ENCODE measurements at regions not wholly inside any gene's neighbourhood (a gene's known extent, or its start where the extent isn't known, plus 50 kb on each side); places are given as distances from the start of the nearest gene placed in this dataset.

DNA sequence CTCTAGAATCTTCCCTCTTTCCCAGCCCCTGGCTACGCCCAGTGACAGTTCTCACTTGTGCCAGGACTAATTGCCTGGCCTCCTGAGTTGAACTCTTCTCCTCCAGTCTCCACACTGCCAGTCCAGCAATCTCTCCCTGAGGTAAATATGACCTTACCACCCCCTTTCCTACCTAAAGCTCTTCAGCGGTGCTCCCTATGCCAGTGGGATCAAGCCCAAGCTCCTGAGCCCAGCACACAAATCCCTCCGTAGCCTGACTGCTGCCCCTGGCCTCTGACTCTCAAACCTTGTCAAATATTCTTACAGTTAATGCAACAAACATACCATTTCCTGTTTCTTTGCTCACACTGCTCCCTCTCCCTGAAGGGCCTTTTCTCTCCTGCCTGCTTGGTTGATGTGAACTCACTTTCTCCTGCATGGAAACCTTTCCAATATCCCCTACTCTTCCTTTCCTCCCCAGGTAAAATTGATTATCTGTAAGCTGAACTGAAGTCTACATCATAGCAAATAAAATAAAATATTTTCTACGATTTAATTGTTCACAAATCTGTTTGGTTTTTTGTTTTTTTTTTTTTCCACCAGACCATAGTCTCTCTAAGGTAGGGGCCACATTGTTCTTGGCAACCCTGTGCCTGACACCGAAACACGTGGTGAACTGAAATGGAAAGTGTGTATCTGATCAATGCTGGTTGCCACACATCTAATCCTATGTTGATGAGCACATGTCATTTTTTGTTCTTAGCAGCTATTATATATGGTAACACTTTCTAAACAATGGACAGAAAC, 147.5 kb downstream of the SLC38A6 start:
- no peak for DNase-seq

DNA sequence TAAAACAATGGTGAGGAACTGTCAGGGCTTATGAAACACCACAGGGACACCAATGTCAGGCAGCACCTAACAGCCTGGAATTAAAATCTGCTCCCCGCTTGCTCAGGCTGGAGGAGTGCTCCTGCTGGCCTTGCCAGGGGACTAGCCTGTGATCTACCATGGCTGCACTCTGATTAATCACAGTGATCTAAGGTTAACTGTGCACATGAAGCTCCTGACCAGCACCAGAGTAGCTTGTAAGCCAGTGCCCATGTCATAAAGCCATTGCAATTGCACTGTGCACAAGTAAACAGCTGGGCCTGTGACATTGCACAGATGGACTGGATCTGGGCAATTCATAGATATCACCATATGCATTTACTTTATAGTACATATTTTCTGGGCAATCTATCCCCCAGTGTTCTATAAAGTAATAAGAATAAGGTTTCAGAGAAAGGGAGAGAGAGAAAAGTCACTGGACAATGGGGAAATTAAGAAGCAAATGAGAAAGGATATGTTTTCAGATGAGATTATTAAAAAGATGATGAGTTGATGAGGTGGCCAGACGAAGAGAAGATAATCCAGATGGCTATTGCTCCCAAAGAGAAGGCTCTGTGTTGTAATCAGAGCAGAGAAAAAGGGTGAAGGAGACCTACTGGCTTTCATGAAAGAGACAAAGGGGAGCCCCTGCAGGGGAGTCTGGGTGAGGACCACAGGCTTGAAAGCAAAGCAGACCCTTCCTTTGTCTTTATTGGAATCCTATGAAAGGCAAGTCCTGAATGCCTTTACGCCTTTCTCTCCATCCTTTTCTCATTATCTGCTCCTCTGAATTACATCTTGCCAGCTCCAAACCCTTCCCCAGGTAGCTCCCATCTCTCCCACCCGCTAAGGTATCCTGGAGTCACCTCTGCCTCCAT, 145.8 kb downstream of the SLC38A6 start:
- DNase-seq = no peak

DNA sequence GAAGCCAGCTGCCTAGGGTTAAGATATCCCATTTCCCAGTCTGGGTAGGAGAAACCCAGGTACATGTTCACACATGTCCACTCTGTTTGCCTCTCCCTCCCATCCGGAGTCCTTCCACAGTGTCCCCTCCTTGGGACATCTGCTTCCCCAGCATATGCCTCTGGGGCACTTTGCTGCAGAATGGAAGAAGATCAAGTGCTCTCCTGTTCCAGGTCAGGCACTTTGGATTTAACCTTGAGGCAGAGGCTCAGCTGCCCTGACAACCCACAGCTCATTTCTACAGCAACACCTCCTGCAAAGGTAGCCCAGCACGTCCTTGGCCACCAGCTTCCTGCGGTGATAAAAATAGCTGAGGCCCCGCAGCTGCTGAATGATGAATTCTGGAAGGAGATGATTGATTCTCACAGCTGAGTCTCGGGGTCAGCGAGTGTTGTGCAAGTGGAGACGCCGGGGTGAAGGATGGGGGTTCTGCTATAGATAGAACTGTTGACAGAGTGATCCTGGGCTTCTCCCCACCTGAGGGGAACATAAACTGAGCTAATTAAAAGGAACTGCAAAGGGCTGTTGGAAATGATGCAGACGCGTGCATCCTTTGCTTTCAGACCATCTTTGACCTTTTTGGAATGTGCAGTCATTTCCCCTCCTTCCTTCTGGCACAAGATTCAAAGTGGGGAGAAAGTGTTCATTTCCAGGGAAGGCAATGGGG, 145.0 kb downstream of the SLC38A6 start:
- DNase-seq = no peak

DNA sequence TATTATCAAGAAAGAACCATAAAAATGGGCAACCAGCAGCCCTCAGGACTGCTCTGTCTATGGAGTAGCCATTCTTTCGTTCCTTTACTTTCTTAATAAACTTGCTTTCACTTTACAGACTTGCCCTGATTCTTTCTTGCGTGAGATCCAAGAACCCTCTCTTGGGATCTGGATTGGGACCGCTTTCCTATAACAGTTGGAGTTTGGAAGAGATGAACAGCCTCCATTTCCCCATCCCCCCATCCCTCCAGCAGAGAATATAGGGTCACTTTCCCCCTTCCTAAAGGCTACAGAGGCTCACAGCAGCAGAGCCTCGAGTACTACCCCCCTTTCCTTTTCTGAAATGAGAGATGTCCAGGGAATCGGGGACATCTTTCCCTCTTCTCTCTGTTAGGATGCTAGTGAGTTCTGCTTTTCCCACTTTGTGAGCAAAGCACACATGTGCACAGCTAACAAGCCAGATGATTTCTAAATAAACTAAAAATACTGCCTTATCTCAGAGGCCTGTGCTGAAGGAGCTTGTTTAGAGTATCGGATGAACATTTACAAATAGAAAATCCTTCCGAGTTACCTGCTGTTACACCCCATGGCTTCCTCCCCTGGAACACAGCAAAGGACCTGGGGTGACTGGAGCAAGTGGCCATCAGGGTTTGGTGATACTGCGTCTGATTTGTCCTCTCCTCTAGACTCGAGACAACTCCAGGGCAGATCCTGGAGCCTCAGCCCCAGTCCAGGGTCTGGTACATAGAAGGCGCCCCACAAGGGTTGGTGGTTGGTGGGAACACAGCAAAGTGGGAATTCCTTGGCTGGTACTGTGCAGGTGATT, 144.2 kb downstream of the SLC38A6 start:
- no peak for DNase-seq

DNA sequence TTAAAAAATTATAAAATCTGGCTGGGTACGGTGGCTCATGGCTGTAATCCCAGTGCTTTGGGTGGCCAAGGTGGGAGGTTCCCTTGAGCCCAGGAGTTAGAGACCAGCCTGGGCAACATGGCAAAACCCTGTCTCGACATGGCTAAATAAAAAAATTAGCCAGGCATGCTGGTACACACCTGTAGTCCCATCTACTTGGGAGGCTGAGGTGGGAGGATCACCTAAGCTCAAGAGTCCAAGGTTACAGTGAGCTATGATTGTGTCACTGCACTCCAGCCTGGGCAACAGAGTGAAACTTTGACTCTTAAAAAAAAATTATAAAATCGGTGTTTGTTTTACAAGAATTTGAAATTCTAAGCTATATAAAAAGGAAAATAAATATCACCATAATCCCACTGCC, 141.8 kb downstream of the SLC38A6 start:
- DNase-seq = no peak

DNA sequence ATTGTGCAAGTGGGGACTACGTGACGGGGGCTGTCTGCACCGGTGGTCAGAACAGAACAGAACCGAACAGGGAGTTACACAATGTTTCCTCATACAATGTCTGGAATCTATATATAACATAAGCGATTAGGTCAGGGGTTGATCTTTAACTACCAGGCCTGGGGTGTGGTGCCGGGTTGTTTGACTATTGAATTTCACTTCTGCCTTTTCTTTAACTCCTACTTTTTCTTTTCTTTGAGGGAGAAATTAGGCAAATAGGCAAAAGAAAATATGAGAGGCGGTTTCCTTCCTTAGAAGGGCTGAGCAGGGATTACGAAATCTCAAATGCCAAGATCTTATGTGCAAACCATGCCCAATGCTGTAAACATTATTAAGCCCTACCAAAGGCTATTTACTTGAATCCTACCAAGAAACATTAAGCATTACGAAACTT, 140.3 kb downstream of the SLC38A6 start:
- DNase-seq = no peak

DNA sequence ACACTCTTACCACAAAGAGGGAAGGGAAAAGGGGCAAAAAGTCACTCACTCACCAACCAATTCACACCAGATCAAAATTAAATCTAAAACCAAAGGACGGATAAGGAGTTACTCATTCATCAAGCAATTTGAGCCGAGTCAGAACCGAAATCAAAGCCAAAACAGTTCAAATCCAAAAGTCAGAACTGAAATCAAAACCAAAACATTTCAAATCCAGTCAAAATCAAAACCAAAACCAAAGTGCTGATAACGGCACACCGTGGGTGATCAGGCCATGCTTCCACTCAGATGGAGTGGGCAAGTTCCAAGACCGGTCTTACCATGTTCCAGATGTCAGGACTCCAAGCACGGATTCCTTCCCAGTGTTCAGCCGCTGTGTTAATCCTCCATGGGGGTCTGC, 139.5 kb downstream of the SLC38A6 start:
- DNase-seq = no peak

DNA sequence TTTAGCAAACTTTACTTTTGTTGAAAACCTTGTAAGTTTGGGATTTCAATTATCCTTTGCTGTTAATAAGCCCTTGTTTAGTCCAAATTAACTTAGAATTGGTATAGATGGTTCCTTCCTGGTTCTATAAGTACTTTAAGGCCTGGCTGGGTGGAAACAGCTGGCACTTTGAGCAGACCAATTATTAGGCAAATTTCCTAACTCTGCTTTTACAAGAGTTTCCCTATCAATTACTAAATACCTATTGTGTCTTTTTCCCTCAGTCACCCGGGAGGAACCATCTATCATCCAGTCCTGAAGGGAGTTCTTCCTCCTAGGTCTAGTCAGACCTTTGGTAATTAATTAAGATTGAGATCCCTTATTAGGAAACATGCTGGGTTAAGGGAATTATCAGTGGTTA, 138.0 kb downstream of the SLC38A6 start:
- no peak for DNase-seq

DNA sequence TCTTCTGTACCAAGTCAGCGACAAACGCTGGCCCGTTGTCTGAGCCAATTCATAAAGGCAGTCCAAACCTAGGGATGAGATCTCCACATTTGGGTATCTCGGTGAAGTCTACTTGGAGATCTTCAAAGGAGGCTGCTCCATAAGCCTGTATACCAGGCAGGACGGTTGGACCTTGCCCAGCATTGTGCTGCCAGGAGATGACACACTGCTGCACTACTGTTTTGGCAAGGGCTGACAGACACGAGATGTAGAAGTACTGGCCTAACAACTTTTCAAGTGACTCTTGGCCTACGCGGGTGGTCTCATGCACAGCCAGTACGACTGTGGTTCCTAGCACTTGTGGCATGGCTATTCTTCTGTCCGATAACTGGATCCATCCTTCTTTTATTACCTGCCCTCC, 135.3 kb downstream of the SLC38A6 start:
- DNase-seq = no peak

DNA sequence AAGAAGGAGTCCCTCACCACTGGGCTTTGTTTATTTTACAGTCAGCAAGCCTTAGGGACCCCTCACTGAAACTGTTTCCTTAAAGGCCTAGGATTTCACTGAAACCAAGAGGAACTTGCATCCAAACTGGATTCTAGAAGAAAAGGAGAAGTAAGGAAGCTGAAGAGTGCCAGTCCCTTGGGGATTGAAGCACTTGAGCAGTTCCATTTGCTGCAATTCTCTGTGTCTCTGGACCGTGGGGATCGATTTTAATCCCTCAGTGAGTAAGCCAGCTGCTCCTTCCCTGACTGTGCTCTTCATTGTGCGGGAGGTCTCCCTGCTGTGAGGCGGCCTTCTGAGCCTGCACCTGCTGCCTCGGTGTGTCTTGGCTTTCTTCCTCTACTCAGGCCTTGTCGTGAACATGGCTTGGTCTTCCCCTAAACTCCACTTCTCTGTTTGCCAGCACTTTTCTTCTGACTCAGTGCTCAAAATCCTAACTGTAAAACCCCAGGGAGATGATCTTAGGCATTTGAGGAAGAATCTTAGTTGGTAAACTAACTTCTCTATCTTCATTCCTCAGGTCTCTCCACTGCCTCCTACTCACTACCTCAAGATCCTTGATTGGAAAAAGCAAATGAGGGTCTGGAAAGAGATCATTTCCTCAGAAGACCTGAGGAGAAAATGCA, 132.6 kb downstream of the SLC38A6 start:
- DNase-seq = no peak

DNA sequence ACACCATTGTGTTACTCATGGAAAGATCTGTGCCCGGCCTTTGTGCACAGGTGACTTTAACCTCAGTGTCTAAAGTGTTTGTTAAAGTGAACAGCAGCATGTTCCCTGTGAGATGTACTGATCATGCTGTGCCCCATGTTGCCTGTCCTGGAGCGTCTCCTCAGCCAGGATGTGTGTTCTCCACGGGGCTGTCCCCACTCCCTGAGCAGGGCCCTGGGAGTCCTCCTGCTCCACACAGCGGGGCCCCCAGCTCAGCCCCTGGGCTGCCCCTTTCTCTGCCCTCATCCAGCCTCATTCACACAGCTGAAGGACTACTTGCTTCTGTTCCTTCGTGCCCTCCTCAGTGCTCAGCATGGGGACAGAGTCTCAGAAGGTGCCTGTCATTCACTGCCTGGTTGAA, 131.5 kb downstream of the SLC38A6 start:
- no peak for DNase-seq

DNA sequence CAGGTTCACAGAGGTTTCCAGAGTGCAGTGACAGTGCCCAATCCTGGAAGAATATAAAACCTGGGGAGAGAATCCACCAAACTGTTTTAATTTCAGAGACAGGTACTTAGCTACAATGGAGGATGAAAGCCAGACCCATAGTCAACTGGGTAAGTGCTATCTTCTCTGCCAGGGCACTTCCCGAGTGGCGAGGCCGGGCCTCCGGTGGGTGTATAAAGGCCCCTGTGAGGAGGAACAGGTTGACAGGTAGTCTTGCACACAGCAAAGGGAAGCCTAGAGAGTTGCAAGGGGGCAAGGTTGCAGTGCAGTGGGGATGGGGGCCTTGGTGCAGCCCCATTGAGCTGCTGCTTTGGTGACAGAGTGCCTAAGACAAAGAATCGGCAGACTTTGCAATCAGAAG, 130.7 kb downstream of the SLC38A6 start:
- DNase-seq = no peak

DNA sequence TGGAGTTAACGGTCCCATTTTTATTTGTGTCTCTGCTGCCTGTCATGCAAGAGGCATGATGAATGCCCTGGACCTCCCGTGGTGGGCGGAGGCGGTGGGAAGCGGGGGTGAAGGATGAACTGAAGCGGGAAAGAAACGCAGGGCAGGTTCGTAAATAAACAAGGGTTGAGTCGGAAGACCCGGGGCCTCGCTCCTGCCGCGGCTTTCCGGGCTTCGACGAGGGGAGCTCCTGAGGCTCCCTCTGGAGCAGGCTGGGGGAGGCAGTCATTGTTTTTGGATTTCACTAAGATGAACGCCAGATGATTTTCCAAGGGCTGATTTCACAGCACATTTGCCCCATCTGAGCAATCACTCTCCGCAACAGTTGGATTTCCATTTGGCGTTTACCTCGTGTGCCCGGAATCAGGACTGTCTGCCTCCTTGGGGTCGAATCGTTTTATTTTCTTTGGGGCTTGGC, 130.2 kb downstream of the SLC38A6 start:
- no peak for DNase-seq

DNA sequence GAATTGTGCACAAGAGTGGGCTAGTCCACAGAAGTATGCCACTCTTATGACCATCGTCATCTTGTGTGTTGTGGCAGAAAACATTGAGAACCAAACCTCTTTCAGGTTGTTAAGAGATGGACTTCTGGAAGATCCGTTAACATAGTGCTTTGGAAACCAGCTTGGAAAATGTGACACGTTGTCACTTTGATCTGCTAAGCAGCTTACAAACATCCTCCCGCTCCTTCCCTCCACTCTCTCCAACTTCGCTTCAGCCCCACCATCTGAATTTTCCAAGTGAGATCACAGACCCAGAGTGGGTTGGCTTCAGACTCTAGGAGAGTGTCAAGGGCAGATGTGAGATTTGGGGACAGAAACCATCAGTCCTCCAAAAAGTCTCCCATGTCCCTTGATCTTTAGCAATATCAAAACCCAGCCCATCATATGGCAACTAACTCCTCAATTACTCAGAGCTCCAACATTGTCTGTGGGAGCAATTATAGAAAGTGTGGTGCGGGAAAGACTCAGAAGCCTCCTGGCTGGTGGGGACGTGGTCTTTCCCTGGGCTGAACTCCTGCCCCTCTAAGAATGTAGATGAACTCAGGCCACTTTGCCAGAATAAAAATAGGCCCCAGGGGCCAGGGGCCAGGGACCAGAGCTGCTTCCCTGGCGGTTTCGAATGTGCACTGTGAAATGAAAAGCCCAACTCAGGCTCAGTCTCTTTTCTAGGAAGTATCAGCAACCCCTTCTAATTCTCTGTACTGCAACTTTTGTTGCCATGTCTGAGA, 129.5 kb downstream of the SLC38A6 start:
- DNase-seq = no peak

DNA sequence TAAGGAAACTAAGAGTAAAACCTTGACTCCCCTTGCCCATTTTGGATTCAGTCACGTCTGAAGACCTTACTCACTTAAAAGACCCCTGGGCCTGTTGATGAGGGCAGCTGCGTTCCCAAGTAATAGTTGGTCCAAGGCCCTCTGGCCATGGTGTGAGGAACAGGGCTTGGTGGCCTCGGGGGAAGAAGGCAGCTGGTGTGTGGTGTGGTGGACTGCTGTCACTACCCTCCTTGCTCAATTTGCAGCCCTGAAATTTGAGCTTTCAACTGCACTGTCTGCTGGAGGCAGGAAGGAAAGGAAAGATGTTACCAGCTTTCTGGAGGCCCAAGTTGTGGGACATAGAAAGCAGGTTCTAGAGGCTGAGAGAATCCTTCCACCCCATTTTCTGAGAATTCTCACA, 128.2 kb downstream of the SLC38A6 start:
- no peak for DNase-seq

DNA sequence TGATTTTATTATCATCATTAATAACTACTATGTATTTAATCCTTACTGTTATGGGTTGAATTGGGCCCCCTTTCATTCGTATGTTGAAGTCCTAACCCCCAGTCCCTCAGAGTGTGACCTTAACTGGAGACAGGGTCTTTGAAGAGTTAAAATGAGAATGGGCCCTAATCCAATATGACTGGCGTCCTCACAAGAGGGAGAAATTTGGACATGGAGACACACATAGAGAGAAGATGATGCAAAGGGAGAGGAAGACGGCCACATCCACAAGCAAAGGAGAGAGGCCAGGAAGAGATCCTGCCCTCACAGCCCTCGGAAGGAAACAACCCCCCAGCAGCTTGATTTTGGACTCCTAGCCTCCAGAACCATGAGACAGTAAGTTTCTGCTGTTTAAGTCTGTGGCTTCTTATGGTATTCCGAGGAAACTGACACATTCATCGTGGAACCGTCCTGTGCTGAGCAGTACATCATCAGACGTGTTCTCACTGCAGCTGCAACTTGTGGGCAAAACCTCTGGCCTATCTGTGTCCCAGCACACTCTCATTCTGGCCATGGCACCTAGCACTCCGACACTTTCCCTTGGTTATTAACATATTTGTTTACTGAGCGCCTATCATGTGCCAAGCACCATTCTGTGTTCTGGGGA, 127.6 kb downstream of the SLC38A6 start:
- no peak for DNase-seq

DNA sequence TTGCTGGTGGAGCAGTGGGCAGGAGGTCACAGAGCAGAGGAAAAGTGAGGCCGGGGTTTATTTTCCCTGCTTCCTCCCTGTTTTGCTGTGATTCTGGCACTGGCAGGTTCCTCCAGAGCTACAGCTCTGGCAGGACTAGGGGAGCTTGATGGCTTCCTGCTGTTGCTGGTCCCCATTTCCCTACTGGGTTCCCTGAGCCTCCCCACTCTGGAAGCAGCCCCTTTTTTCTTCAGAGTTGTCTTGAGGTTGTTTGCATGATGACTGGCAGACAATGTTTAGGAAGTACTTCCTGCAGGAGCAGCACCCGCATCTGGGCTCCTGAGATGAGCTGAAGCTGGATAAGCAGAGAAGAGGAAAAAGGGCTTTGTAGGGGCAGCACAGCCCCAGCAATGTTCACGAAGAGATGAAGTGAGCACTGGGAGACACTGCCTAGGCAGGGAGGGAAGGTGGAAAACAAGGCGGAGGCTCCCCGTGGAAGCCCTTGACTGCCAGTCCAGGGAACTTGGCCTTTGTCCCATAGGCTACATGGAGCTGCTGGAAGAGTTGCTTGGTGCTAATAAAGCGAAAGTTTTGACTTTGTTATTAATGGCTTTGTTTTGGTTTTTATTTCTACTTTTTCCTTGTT, 126.9 kb downstream of the SLC38A6 start:
- DNase-seq = no peak

DNA sequence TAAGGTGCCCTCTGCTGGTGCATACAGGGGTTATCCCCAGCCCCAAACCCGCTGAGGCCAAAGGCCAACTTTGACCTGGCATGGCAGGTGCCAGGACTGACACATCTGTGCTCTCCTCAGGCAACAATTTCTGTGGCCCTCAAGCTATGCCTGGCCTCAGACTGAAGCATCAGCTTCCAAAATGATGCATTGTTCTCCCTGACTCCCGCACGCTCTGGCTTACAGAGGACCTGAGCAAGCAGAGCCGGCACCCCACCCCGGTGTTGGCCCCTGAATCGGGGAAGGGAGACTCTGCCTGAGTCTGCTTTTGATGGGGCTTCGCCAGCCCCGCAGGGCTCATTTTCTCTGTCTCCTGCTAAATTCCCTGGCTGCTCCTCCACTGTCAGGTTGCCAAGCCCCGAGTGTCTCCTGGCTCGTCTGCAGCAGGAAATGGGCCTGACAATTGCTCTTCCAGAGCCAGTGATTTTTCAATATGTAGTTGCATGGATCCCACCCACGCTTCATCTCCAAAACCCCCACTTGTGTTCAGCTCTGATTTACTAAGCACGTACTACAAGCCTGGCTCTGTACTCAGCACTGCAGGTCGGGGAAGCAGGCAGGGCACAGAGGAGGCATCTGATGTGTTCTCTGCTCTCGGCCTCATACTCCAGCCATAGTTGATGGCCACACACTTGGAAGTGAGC, 126.1 kb downstream of the SLC38A6 start:
- no peak for DNase-seq

DNA sequence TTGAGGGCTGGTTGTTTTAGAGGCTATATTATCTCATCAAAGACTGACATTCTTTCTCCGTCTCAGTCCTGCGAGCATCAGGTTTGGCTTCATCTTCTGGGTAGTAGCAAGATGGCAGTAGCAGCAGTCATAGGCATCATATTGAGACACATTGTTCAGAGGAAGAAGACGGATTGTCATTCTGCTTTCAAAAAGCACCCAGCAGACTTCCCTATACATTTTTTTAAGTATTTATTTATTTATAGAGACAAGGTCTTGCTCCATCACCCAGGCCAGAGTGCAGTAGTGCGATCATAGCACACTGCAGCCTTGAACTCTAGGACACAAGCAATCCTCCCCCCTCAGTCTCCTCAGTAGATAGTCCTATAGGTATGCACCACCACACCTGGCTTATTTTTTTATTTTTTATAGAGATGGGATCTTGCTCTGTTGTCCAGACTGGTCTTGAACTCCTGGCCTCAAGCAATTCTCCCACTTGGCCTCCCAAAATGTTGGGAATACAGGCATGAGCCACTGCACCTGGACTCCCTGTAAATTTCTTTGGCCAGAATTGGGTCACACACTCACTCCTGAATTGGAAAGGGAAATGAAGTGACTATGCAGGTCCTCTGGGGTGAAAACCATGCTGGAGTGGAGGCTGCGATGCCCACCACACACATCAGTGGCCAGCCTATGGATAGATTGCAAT, 125.4 kb downstream of the SLC38A6 start:
- DNase-seq = no peak

Data from activated CD4-positive, alpha-beta T cell treated with anti-CD3 and anti-CD28 coated beads, Interleukin-2, amount 50 U/mL, for 1 hour (primary cell).